Fibroblast of lung (primary cell): ENCODE measurements at regions not wholly inside any gene's neighbourhood (a gene's known extent, or its start where the extent isn't known, plus 50 kb on each side); places are given as distances from the start of the nearest gene placed in this dataset.

ENCODE experiments used
- DNase-seq, 2 donors: peaks; one replicate each; pipeline versions ENCODE4 v3.0.0 to v3.0.0-alpha.2; 2010; ENCODE audit warnings: low read depth in 2 of 2
- H2AFZ ChIP-seq: 2 replicates; pipeline ENCODE4 v1.5.1; 2012; ENCODE audit warnings: low read length, control low read depth, inconsistent platforms
- H3K27ac ChIP-seq: 2 replicates; pipeline ENCODE4 v1.5.1; 2011; ENCODE audit warnings: low read length, control low read depth; ENCODE audit not compliant: insufficient read depth
- H3K27me3 ChIP-seq: 2 replicates; pipeline ENCODE4 v1.5.1; 2011; ENCODE audit warnings: mild to moderate bottlenecking, low read length; ENCODE audit not compliant: control insufficient read depth, insufficient read depth
- H3K36me3 ChIP-seq: 2 replicates; pipeline ENCODE4 v1.5.1; 2011; ENCODE audit warnings: low read length; ENCODE audit not compliant: control insufficient read depth, insufficient read depth
- H3K4me1 ChIP-seq: 2 replicates; pipeline ENCODE4 v1.5.1; 2011; ENCODE audit warnings: low read length; ENCODE audit not compliant: control insufficient read depth, insufficient read depth; ENCODE audit errors: extremely low read depth
- H3K4me2 ChIP-seq: 2 replicates; pipeline ENCODE4 v1.5.1; 2011; ENCODE audit warnings: low read length, control low read depth; ENCODE audit not compliant: insufficient read depth; ENCODE audit errors: extremely low read depth
- H3K4me3 ChIP-seq, 4 experiments: fragments of 200-600 bp in 1 of 4; sonication (generic) in 1 of 4; replicated peaks in 1 of 4; 2 replicates each; pipeline ENCODE4 v1.5.1; 2011 to 2016; ENCODE audit warnings: low read length in 4 of 4, low read depth in 3 of 4, mild to moderate bottlenecking in 3 of 4, control low read depth in 2 of 4, inconsistent platforms in 1 of 4, mixed read lengths in 1 of 4; ENCODE audit not compliant: insufficient read depth in 1 of 4; ENCODE audit errors: control extremely low read depth in 1 of 4
- H3K79me2 ChIP-seq: 2 replicates; pipeline ENCODE4 v1.5.1; 2012; ENCODE audit warnings: mild to moderate bottlenecking, low read length, inconsistent platforms; ENCODE audit not compliant: control insufficient read depth, insufficient read depth
- H3K9ac ChIP-seq: 2 replicates; pipeline ENCODE4 v1.5.1; 2011; ENCODE audit warnings: mild to moderate bottlenecking, low read length, control low read depth; ENCODE audit not compliant: insufficient read depth
- H3K9me3 ChIP-seq: 2 replicates; pipeline ENCODE4 v1.5.1; 2012; ENCODE audit warnings: low read depth, low read length; ENCODE audit not compliant: control insufficient read depth, insufficient read depth
- H4K20me1 ChIP-seq: 2 replicates; pipeline ENCODE4 v1.5.1; 2011; ENCODE audit warnings: low read length; ENCODE audit not compliant: control insufficient read depth, insufficient read depth; ENCODE audit errors: extremely low read depth
- EZH2 ChIP-seq: IDR thresholded peaks from 2 replicates; pipeline ENCODE4 v1.5.1; 2012; ENCODE audit warnings: low read length, control low read depth, mild to moderate bottlenecking; ENCODE audit errors: missing control alignments
- TF ChIP-seq, protein P1 (sequence below), 2 donors: IDR thresholded peaks in 1 of 2; conservative IDR thresholded peaks in 1 of 2; 1 replicate in 1 of 2; 2 replicates in 1 of 2; pipeline ENCODE4 v1.5.1; 2011 to 2012; ENCODE audit warnings: low read length in 2 of 2, control low read depth in 1 of 2, inconsistent platforms in 1 of 2, low read depth in 1 of 2, mild to moderate bottlenecking in 1 of 2

DNA sequence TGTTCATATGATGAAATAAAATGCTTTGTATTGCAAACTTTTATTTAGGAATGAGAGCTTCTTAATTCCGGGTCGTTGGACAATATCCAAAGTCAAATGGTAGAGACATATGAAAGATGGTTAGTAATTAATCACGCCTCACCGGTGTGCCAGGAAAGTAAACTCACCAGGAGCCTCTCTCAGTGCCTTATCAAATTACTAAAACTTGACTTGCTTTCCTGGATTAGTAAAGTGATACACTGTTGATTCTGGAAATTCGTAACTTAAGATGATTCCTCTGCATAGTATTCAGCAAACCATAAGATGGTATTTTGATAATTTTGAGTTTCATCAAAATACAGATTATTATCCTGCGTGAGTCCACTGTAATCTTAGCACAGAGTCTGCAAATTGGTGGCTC lies 115.2 kb downstream of the PAX1 start:
- H4K20me1 ChIP-seq, result no peaks in the 10 kb centered on the region
- no peaks in the 10 kb centered on the region for H3K9me3 ChIP-seq
- H3K9ac ChIP-seq, result no peak overlapping the region
- H3K27me3 ChIP-seq, result no peaks in the 10 kb centered on the region
- no peak for DNase-seq
- TF ChIP-seq, protein P1, sequence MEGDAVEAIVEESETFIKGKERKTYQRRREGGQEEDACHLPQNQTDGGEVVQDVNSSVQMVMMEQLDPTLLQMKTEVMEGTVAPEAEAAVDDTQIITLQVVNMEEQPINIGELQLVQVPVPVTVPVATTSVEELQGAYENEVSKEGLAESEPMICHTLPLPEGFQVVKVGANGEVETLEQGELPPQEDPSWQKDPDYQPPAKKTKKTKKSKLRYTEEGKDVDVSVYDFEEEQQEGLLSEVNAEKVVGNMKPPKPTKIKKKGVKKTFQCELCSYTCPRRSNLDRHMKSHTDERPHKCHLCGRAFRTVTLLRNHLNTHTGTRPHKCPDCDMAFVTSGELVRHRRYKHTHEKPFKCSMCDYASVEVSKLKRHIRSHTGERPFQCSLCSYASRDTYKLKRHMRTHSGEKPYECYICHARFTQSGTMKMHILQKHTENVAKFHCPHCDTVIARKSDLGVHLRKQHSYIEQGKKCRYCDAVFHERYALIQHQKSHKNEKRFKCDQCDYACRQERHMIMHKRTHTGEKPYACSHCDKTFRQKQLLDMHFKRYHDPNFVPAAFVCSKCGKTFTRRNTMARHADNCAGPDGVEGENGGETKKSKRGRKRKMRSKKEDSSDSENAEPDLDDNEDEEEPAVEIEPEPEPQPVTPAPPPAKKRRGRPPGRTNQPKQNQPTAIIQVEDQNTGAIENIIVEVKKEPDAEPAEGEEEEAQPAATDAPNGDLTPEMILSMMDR (conservative IDR thresholded peaks at IDR 0.05 in 1 of 2, IDR thresholded peaks at IDR 0.05 in 1 of 2; ENCODE audit: low read depth in 1 of 2, low read length in 2 of 2), result no peak
- no peak for TF ChIP-seq EZH2
- no peak overlapping the region for H3K27ac ChIP-seq
- H3K36me3 ChIP-seq, result no peaks in the 10 kb centered on the region
- no peak overlapping the region for H3K4me2 ChIP-seq
- no peaks in the 10 kb centered on the region for H3K4me1 ChIP-seq
- H3K79me2 ChIP-seq, result no peaks in the 10 kb centered on the region
- H3K4me3 ChIP-seq, result no peak overlapping the region
- H2AFZ ChIP-seq, result no peak overlapping the region

DNA sequence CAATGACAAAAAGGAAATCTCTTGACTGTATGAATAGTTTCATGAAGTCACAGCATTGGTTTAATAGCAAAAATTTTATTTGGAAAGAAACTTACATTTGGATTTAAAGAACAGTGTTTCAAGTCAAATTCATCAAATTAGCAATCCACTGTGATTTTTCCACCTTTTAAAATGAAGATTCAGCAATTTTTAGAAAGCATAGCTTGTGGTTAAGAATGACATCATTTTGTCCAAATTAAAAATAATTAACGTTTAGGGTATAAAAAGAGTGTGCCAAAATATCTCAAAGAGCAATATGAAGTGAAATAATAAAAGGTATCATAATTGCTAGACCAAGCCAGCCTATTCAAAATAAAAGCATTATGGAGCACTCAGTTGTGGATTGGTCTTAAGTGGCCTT lies 114.6 kb downstream of the PAX1 start:
- Histone ChIP-seq H3K9me3 (no peaks in the 10 kb centered on the region), H2AFZ (no peak overlapping the region), H3K4me1 (no peaks in the 10 kb centered on the region), H3K4me3 (no peak overlapping the region), H3K4me2 (no peak overlapping the region), H3K36me3 (no peaks in the 10 kb centered on the region), H4K20me1 (no peaks in the 10 kb centered on the region), H3K27me3 (no peaks in the 10 kb centered on the region), H3K9ac (no peak overlapping the region), H3K79me2 (no peaks in the 10 kb centered on the region), H3K27ac (no peak overlapping the region)
- no peak for DNase-seq
- TF ChIP-seq EZH2, result no peak
- TF ChIP-seq, protein P1 (conservative IDR thresholded peaks at IDR 0.05 in 1 of 2, IDR thresholded peaks at IDR 0.05 in 1 of 2; ENCODE audit: low read depth in 1 of 2, low read length in 2 of 2), result no peak

DNA sequence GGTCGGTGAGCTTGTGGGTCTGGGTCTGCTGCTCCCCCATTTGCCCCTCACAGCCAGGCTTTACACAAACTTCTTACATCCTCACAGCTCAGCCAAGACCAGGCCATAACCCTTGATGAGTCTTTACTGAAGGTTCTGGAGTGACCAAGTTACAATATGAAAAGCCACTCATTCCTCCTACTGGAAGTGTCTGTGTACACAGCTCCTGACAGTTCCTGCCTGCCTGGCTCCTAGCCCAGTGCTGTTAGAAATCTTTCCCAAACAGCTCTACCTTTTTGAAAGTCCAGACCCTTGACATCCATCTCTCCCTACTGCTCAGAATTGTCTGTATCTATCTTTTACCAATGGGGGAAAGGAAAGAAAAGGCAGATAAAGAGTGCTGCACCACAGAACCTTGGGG lies 106.9 kb downstream of the PAX1 start:
- Histone ChIP-seq H3K9me3 (no peaks in the 10 kb centered on the region), H3K79me2 (no peaks in the 10 kb centered on the region), H2AFZ (no peak overlapping the region), H3K27ac (no peak overlapping the region), H3K4me3 (no peak overlapping the region), H3K27me3 (no peaks in the 10 kb centered on the region), H3K36me3 (no peaks in the 10 kb centered on the region), H4K20me1 (no peaks in the 10 kb centered on the region), H3K4me2 (no peak overlapping the region), H3K4me1 (no peaks in the 10 kb centered on the region), H3K9ac (no peak overlapping the region)
- TF ChIP-seq EZH2, result no peak
- TF ChIP-seq, protein P1 (conservative IDR thresholded peaks at IDR 0.05 in 1 of 2, IDR thresholded peaks at IDR 0.05 in 1 of 2; ENCODE audit: low read depth in 1 of 2, low read length in 2 of 2), result no peak
- no peak for DNase-seq
